Keratinocyte (primary cell): ENCODE measurements at regions not wholly inside any gene's neighbourhood (a gene's known extent, or its start where the extent isn't known, plus 50 kb on each side); places are given as distances from the start of the nearest gene placed in this dataset.

ENCODE experiments used
- DNase-seq: peaks from one replicate; pipeline ENCODE4 v3.0.0-alpha.2; 2011; ENCODE audit warnings: low read depth, missing footprints, low spot score
- FAIRE-seq: peaks from 2 replicates; lab custom pipeline; 2011; peaks lifted over from hg19 to GRCh38; lab: Jason Lieb, UNC
- H2AFZ ChIP-seq: 2 replicates; pipeline ENCODE4 v1.6.0; 2012; ENCODE audit warnings: low read length, control low read depth, inconsistent platforms; ENCODE audit not compliant: control insufficient read depth
- H3K27ac ChIP-seq: 2 replicates; pipeline ENCODE4 v1.5.1; 2011; ENCODE audit warnings: low read length; ENCODE audit not compliant: control insufficient read depth, insufficient read depth
- H3K27me3 ChIP-seq: 3 replicates; pipeline ENCODE4 v1.6.0; 2011; ENCODE audit warnings: low read length; ENCODE audit not compliant: control insufficient read depth, insufficient read depth; ENCODE audit errors: extremely low read depth
- H3K36me3 ChIP-seq, 2 experiments: 2 replicates in 1 of 2; 3 replicates in 1 of 2; pipeline ENCODE4 v1.5.1; 2011; ENCODE audit warnings: low read length in 2 of 2, mild to moderate bottlenecking in 1 of 2; ENCODE audit not compliant: control insufficient read depth in 2 of 2, insufficient read depth in 2 of 2; ENCODE audit errors: extremely low read depth in 1 of 2
- H3K4me1 ChIP-seq: 3 replicates; pipeline ENCODE4 v1.5.1; 2011; ENCODE audit warnings: low read length; ENCODE audit not compliant: control insufficient read depth, insufficient read depth; ENCODE audit errors: extremely low read depth
- H3K4me2 ChIP-seq: 3 replicates; pipeline ENCODE4 v1.6.0; 2011; ENCODE audit warnings: low read depth, low read length; ENCODE audit not compliant: control insufficient read depth, insufficient read depth; ENCODE audit errors: extremely low read depth
- H3K4me3 ChIP-seq, 3 experiments: fragments of 200-600 bp in 1 of 3; sonication (generic) in 1 of 3; 2 replicates in 2 of 3; 3 replicates in 1 of 3; pipeline ENCODE4 v1.5.1; 2011 to 2016; ENCODE audit warnings: low read length in 3 of 3, mild to moderate bottlenecking in 3 of 3, control low read depth in 2 of 3, inconsistent platforms in 1 of 3, low read depth in 1 of 3, mixed read lengths in 1 of 3, mixed run types in 1 of 3, moderate library complexity in 1 of 3; ENCODE audit not compliant: control insufficient read depth in 2 of 3, insufficient read depth in 2 of 3; ENCODE audit errors: extremely low read depth in 1 of 3
- H3K79me2 ChIP-seq: 2 replicates; pipeline ENCODE4 v1.6.0; 2012; ENCODE audit warnings: low read length; ENCODE audit not compliant: control insufficient read depth, insufficient read depth
- H3K9ac ChIP-seq: 3 replicates; pipeline ENCODE4 v1.6.0; 2011; ENCODE audit warnings: low read length; ENCODE audit not compliant: control insufficient read depth, insufficient read depth; ENCODE audit errors: extremely low read depth
- H3K9me1 ChIP-seq: 3 replicates; pipeline ENCODE4 v1.6.0; 2011; ENCODE audit warnings: low read length; ENCODE audit not compliant: control insufficient read depth, insufficient read depth; ENCODE audit errors: extremely low read depth
- H3K9me3 ChIP-seq: 2 replicates; pipeline ENCODE4 v1.5.1; 2012; ENCODE audit warnings: low read depth, low read length; ENCODE audit not compliant: control insufficient read depth
- H4K20me1 ChIP-seq: 3 replicates; pipeline ENCODE4 v1.6.0; 2011; ENCODE audit warnings: low read length; ENCODE audit not compliant: control insufficient read depth, insufficient read depth; ENCODE audit errors: extremely low read depth
- EZH2 ChIP-seq: IDR thresholded peaks from one replicate; pipeline ENCODE4 v1.6.1; 2012; ENCODE audit warnings: inconsistent platforms, mild to moderate bottlenecking, low read length, moderate library complexity
- dilution Hi-C: fragments of 300-500 bp; cut with MboI; formaldehyde crosslinking; loops from one replicate; pipeline ENCODE4 v1.7.0; 2020; ENCODE audit warnings: low sequenced_read_pairs; ENCODE audit not compliant: extremely low pct_ligation_motif_present
- TF ChIP-seq, protein P1 (sequence below), 3 experiments: IDR thresholded peaks in 1 of 3; conservative IDR thresholded peaks in 1 of 3; optimal IDR thresholded peaks in 1 of 3; 2 replicates in 2 of 3; 3 replicates in 1 of 3; pipeline versions ENCODE3 to v1.5.1; 2011; ENCODE audit warnings: low read length in 3 of 3, mild to moderate bottlenecking in 3 of 3, moderate library complexity in 2 of 3, control low read depth in 1 of 3, inconsistent platforms in 1 of 3; ENCODE audit not compliant: insufficient read depth in 2 of 3; ENCODE audit errors: extremely low read depth in 1 of 3

DNA sequence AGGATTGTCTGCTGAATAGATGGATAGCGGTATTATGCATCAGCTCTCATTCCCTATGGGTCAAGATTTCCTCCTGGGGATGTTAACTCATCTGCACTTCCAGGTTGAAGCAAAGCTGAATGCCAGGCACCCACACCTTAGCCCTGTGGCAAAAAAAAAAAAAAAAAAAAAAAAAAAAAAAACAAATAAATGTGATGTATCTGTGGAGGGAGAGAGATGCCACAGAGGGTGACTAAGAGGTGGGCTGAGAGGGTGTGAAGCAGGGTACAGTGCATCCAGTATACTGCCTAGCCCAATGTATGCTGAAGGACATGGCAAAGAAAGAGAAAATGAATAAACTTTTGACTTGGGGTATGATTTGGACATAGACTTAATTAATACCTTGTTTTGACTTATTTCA is 91.4 kb downstream of the COPS8 start:
- no peak overlapping the region for H3K4me3 ChIP-seq
- H4K20me1 ChIP-seq: no peaks in the 10 kb centered on the region
- no peaks in the 10 kb centered on the region for H3K36me3 ChIP-seq
- H3K9me1 ChIP-seq: no peaks in the 10 kb centered on the region
- no peak overlapping the region for H3K9ac ChIP-seq
- H2AFZ ChIP-seq: no peak overlapping the region
- no peak overlapping the region for H3K27ac ChIP-seq
- DNase-seq: no peak
- TF ChIP-seq EZH2: no peak
- TF ChIP-seq, protein P1, sequence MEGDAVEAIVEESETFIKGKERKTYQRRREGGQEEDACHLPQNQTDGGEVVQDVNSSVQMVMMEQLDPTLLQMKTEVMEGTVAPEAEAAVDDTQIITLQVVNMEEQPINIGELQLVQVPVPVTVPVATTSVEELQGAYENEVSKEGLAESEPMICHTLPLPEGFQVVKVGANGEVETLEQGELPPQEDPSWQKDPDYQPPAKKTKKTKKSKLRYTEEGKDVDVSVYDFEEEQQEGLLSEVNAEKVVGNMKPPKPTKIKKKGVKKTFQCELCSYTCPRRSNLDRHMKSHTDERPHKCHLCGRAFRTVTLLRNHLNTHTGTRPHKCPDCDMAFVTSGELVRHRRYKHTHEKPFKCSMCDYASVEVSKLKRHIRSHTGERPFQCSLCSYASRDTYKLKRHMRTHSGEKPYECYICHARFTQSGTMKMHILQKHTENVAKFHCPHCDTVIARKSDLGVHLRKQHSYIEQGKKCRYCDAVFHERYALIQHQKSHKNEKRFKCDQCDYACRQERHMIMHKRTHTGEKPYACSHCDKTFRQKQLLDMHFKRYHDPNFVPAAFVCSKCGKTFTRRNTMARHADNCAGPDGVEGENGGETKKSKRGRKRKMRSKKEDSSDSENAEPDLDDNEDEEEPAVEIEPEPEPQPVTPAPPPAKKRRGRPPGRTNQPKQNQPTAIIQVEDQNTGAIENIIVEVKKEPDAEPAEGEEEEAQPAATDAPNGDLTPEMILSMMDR (optimal IDR thresholded peaks at IDR 0.05 in 1 of 3, IDR thresholded peaks at IDR 0.05 in 1 of 3, conservative IDR thresholded peaks at IDR 0.05 in 1 of 3; ENCODE audit: extremely low read depth in 1 of 3, insufficient read depth in 2 of 3, low read length in 3 of 3): no peak
- H3K79me2 ChIP-seq: no peaks in the 10 kb centered on the region
- H3K4me2 ChIP-seq: no peak overlapping the region
- no peaks in the 10 kb centered on the region for H3K4me1 ChIP-seq
- dilution Hi-C loops: no loop called here
- H3K9me3 ChIP-seq: no peaks in the 10 kb centered on the region
- H3K27me3 ChIP-seq: no peaks in the 10 kb centered on the region
- no peak for FAIRE-seq

GRCh38 chr2:237177986-237178385 is 92.3 kb downstream of the COPS8 start:
- TF ChIP-seq, protein P1 (optimal IDR thresholded peaks at IDR 0.05 in 1 of 3, IDR thresholded peaks at IDR 0.05 in 1 of 3, conservative IDR thresholded peaks at IDR 0.05 in 1 of 3; ENCODE audit: extremely low read depth in 1 of 3, insufficient read depth in 2 of 3, low read length in 3 of 3): no peak
- TF ChIP-seq EZH2: no peak
- no peaks in the 10 kb centered on the region for H3K9me3 ChIP-seq
- H3K4me1 ChIP-seq: no peaks in the 10 kb centered on the region
- DNase-seq (no peak), FAIRE-seq (no peak)
- no peaks in the 10 kb centered on the region for H3K36me3 ChIP-seq
- no peaks in the 10 kb centered on the region for H4K20me1 ChIP-seq
- dilution Hi-C loops: no loop called here
- H3K27ac ChIP-seq: no peak overlapping the region
- H3K9ac ChIP-seq: no peak overlapping the region
- no peaks in the 10 kb centered on the region for H3K27me3 ChIP-seq
- H3K79me2 ChIP-seq: no peaks in the 10 kb centered on the region
- no peaks in the 10 kb centered on the region for H3K9me1 ChIP-seq
- no peak overlapping the region for H2AFZ ChIP-seq
- no peak overlapping the region for H3K4me2 ChIP-seq
- H3K4me3 ChIP-seq: no peak overlapping the region
